Fibroblast of lung (primary cell): ENCODE measurements at regions not wholly inside any gene's neighbourhood (a gene's known extent, or its start where the extent isn't known, plus 50 kb on each side); places are given as distances from the start of the nearest gene placed in this dataset.

Experiments used
- DNase-seq, 2 donors: peaks; one replicate each; pipeline versions ENCODE4 v3.0.0 to v3.0.0-alpha.2; 2010; ENCODE audit warnings: low read depth in 2 of 2
- H2AFZ ChIP-seq: 2 replicates; pipeline ENCODE4 v1.5.1; 2012; ENCODE audit warnings: low read length, control low read depth, inconsistent platforms
- H3K27ac ChIP-seq: 2 replicates; pipeline ENCODE4 v1.5.1; 2011; ENCODE audit warnings: low read length, control low read depth; ENCODE audit not compliant: insufficient read depth
- H3K27me3 ChIP-seq: 2 replicates; pipeline ENCODE4 v1.5.1; 2011; ENCODE audit warnings: mild to moderate bottlenecking, low read length; ENCODE audit not compliant: control insufficient read depth, insufficient read depth
- H3K36me3 ChIP-seq: 2 replicates; pipeline ENCODE4 v1.5.1; 2011; ENCODE audit warnings: low read length; ENCODE audit not compliant: control insufficient read depth, insufficient read depth
- H3K4me1 ChIP-seq: 2 replicates; pipeline ENCODE4 v1.5.1; 2011; ENCODE audit warnings: low read length; ENCODE audit not compliant: control insufficient read depth, insufficient read depth; ENCODE audit errors: extremely low read depth
- H3K4me2 ChIP-seq: 2 replicates; pipeline ENCODE4 v1.5.1; 2011; ENCODE audit warnings: low read length, control low read depth; ENCODE audit not compliant: insufficient read depth; ENCODE audit errors: extremely low read depth
- H3K4me3 ChIP-seq, 4 experiments: fragments of 200-600 bp in 1 of 4; sonication (generic) in 1 of 4; replicated peaks in 1 of 4; 2 replicates each; pipeline ENCODE4 v1.5.1; 2011 to 2016; ENCODE audit warnings: low read length in 4 of 4, low read depth in 3 of 4, mild to moderate bottlenecking in 3 of 4, control low read depth in 2 of 4, inconsistent platforms in 1 of 4, mixed read lengths in 1 of 4; ENCODE audit not compliant: insufficient read depth in 1 of 4; ENCODE audit errors: control extremely low read depth in 1 of 4
- H3K79me2 ChIP-seq: 2 replicates; pipeline ENCODE4 v1.5.1; 2012; ENCODE audit warnings: mild to moderate bottlenecking, low read length, inconsistent platforms; ENCODE audit not compliant: control insufficient read depth, insufficient read depth
- H3K9ac ChIP-seq: 2 replicates; pipeline ENCODE4 v1.5.1; 2011; ENCODE audit warnings: mild to moderate bottlenecking, low read length, control low read depth; ENCODE audit not compliant: insufficient read depth
- H3K9me3 ChIP-seq: 2 replicates; pipeline ENCODE4 v1.5.1; 2012; ENCODE audit warnings: low read depth, low read length; ENCODE audit not compliant: control insufficient read depth, insufficient read depth
- H4K20me1 ChIP-seq: 2 replicates; pipeline ENCODE4 v1.5.1; 2011; ENCODE audit warnings: low read length; ENCODE audit not compliant: control insufficient read depth, insufficient read depth; ENCODE audit errors: extremely low read depth
- CTCF ChIP-seq, 2 donors: IDR thresholded peaks in 1 of 2; conservative IDR thresholded peaks in 1 of 2; 1 replicate in 1 of 2; 2 replicates in 1 of 2; pipeline ENCODE4 v1.5.1; 2011 to 2012; ENCODE audit warnings: low read length in 2 of 2, control low read depth in 1 of 2, inconsistent platforms in 1 of 2, low read depth in 1 of 2, mild to moderate bottlenecking in 1 of 2
- EZH2 ChIP-seq: IDR thresholded peaks from 2 replicates; pipeline ENCODE4 v1.5.1; 2012; ENCODE audit warnings: low read length, control low read depth, mild to moderate bottlenecking; ENCODE audit errors: missing control alignments

DNA sequence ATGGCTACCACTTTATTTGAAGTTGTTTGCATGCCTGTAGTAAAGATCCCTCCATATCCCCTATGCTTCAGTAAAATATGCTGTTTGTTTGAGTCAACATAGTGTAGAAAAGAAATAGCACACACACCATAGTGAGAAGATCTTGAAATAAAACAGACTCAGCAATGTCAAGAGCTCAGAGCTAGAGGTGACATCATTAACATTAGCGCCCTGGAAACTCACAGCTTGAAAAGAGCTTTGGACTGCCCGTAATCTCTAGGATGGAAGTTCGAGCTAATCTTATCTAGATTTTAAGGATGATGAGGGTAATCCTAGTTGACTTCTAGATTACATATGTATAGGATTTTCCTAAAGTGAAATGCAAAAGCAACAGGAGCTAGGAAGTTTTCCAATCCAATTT, 275.6 kb downstream of the SMARCA1 start:
- Histone ChIP-seq H3K79me2 (no peaks in the 10 kb centered on the region), H3K27ac (no peak overlapping the region), H2AFZ (no peak overlapping the region), H3K9ac (no peak overlapping the region), H4K20me1 (no peaks in the 10 kb centered on the region), H3K4me2 (no peak overlapping the region), H3K27me3 (no peaks in the 10 kb centered on the region), H3K9me3 (no peaks in the 10 kb centered on the region), H3K36me3 (no peaks in the 10 kb centered on the region), H3K4me1 (no peaks in the 10 kb centered on the region), H3K4me3 (no peak overlapping the region)
- DNase-seq = no peak
- TF ChIP-seq CTCF (conservative IDR thresholded peaks at IDR 0.05 in 1 of 2, IDR thresholded peaks at IDR 0.05 in 1 of 2; ENCODE audit: low read depth in 1 of 2, low read length in 2 of 2) (no peak), EZH2 (no peak)

GRCh38 chrX:129239371-129239770, 283.9 kb downstream of the SMARCA1 start:
- Histone ChIP-seq H3K9ac (no peak overlapping the region), H3K4me3 (no peak overlapping the region), H3K79me2 (no peaks in the 10 kb centered on the region), H2AFZ (no peak overlapping the region), H3K27ac (no peak overlapping the region), H4K20me1 (no peaks in the 10 kb centered on the region), H3K4me1 (no peaks in the 10 kb centered on the region), H3K4me2 (no peak overlapping the region), H3K9me3 (no peaks in the 10 kb centered on the region), H3K36me3 (no peaks in the 10 kb centered on the region), H3K27me3 (no peaks in the 10 kb centered on the region)
- no peak for TF ChIP-seq EZH2
- no peak for TF ChIP-seq CTCF (conservative IDR thresholded peaks at IDR 0.05 in 1 of 2, IDR thresholded peaks at IDR 0.05 in 1 of 2; ENCODE audit: low read depth in 1 of 2, low read length in 2 of 2)
- peak in 1 of 2 donors; percentile 91 for DNase-seq

DNA sequence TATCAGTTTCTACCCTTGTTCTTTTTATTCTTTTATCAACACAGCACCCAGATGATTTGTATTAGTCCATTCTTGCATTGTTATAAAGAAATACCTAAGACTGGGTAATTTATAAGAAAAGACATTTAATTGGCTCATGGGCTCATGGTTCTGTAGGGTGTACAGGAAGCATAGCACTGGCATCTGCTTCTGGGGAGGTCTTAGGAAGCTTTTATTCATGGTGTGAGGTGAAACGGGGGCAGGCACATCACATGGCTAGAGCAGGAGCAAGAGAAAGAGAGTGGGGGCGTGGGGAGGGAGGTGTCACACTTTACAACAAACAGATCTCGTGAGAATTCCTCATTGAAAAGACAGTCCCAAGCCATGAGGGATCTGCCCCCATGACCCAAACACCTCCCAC, 285.3 kb downstream of the SMARCA1 start:
- TF ChIP-seq EZH2 (no peak), CTCF (conservative IDR thresholded peaks at IDR 0.05 in 1 of 2, IDR thresholded peaks at IDR 0.05 in 1 of 2; ENCODE audit: low read depth in 1 of 2, low read length in 2 of 2) (no peak)

More for the DNA sequence above, 285.3 kb downstream of the SMARCA1 start:
- H3K4me2 ChIP-seq = no peak overlapping the region
- H3K36me3 ChIP-seq = no peaks in the 10 kb centered on the region
- no peaks in the 10 kb centered on the region for H3K9me3 ChIP-seq
- H3K4me1 ChIP-seq = no peaks in the 10 kb centered on the region
- no peak overlapping the region for H3K27ac ChIP-seq
- H2AFZ ChIP-seq = no peak overlapping the region
- no peaks in the 10 kb centered on the region for H3K79me2 ChIP-seq
- H4K20me1 ChIP-seq = no peaks in the 10 kb centered on the region
- no peaks in the 10 kb centered on the region for H3K27me3 ChIP-seq
- H3K9ac ChIP-seq = no peak overlapping the region
- H3K4me3 ChIP-seq = no peak overlapping the region
- peak in 1 of 2 donors; percentile 63 for DNase-seq
